ENCODE measurements at regions not wholly inside any gene's neighbourhood (a gene's known extent, or its start where the extent isn't known, plus 50 kb on each side); places are given as distances from the start of the nearest gene placed in this dataset.
"Not testable (repeated sequence)": the region's sequence is repeated elsewhere in the genome, so short reads cannot be mapped to it uniquely, and the experiment has no call there.

DNA sequence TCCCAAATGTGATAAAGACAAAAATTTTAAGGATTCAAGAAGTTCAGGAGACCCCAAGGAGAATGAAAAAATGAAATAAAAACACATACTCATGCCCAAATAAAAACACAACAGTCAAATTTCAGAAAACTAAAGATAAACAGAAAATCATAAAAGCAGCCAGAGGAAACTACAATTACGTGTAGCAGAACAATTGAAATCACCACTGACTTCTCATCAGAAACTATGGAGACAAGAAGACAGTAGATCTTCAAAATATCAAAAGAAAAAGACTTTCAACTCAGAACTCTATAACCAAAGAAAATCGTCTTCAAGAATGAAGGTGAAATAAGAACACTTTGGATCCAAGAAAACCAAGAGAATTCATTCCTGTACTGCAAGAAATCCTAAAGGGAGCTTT, 54.9 kb downstream of the DIO3 start:
- DNase-seq: no peak

GRCh38 chr14:101619484-101619883, 58.2 kb downstream of the DIO3 start:
- DNase-seq: no peak

DNA sequence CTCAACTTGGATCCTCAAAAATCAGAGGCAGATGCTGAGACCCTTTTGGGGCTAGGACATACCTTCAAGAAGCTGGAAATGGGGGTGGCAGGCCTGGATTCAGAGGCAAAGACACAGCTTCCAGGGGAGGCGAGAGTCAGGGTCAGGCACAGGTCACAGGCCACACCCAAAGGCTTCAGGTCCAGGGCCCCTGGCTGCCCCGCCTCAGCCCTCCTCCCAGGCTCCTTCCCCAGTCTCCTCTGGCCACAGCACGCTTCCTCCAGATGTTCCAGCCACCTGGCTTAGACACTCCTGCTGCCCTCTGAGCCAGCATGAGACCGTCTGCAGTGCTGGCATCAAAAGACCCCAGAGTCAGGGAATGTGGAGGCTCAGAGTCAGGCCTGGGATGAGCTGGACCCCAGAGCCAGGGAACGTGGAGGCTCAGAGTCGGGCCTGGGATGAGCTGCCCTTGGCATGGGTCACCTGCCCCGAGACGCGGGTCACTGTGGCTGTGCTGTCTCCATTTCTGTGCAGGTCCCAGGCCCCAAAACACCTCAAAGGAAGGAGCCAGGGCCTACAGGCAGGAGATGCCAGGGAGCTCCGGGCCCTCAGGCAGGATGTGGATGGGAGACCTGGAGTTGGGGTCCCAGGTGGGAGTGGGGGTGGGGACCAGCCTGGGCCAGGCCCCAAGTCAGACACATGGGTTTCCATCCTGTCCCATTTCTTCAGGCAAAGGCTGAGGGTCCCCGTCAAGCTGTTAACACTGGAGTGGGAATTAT, 58.9 kb downstream of the DIO3 start:
- DNase-seq: no peak

- no peak for DNase-seq
Observed at GRCh38 chr14:101620821-101621785, 59.8 kb downstream of the DIO3 start.

- DNase-seq: no peak
Observed at GRCh38 chr14:101622251-101623076, 61.2 kb downstream of the DIO3 start.

DNA sequence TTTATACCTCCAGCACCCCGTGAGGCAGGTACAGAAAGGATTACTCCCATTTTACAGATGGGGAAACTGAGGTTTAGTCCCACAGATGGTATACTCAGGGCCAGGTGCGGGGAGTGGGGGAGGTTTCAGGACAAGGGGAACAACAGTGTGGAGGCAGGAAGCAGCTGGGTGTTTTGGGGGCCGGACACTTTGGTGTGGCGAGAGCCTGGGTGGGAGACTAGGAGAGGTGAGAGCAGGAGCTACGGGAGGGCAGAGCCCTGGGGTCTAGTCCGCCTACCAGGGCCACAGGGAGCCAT, 61.7 kb downstream of the DIO3 start:
- DNase-seq: no peak

DNA sequence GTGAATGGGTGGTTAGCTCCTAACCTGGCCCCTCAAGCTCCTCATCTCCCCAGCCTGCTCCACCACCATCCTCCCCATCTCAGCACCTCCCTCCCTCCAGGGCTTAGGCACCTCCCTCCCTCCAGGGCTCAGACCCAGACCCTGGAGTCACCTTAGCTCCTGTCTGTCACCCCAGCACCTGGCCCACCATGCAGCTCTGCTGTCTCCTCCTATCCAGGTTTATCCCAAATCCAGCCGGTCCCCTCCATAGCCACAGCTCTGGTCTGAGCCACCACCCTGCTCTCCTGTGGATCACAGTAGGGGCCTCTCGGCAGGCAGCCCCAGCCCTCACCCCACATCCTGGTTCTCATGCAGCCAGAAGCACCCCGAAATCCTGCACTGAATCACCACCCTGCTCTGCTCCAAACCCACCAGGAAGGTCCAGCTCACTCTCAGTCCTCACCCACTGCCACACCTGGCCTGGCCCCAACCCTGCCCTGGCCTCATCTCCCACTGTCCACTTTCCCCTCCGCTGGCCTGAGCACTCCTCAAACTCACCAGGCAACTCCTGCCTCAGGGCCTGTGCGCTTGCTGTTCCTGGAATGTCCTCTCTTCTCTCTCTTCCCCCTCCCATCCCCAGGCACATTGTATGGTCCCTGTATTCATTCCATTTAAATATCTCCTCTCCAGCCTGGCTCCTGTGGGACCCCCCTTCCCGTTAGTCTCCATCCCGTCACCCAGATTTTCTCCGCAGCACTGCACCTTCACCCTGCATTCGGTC, 62.6 kb downstream of the DIO3 start:
- DNase-seq: no peak

- DNase-seq: no peak
Observed at GRCh38 chr14:101624536-101624935, 63.2 kb downstream of the DIO3 start.

- no peak for DNase-seq
Observed at GRCh38 chr14:101625336-101626097, 64.2 kb downstream of the DIO3 start.

GRCh38 chr14:101626331-101626730, 65.0 kb downstream of the DIO3 start:
- DNase-seq: no peak

DNA sequence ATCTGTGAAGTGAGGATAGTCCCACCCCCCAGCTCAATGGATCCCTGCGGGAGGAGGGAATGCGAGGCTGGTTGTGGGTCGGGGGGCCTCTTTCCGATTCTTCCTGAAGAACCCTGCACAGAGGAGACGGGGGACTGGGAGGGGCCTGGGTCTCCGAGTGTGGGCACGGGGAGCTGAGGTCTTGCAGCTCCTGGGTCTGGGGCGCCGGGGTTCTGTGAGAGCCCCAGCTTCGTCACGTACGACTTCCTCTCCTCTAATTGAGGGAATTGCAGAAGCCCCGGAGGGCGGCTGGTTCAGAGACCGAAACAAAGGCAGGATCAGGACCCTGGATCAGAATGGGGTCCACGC, 66.6 kb downstream of the DIO3 start:
- no peak for DNase-seq

GRCh38 chr14:101628471-101628966, 67.2 kb downstream of the DIO3 start:
- DNase-seq: peak; percentile 4

GRCh38 chr14:101628975-101629374, 67.7 kb downstream of the DIO3 start:
- DNase-seq: no peak

DNA sequence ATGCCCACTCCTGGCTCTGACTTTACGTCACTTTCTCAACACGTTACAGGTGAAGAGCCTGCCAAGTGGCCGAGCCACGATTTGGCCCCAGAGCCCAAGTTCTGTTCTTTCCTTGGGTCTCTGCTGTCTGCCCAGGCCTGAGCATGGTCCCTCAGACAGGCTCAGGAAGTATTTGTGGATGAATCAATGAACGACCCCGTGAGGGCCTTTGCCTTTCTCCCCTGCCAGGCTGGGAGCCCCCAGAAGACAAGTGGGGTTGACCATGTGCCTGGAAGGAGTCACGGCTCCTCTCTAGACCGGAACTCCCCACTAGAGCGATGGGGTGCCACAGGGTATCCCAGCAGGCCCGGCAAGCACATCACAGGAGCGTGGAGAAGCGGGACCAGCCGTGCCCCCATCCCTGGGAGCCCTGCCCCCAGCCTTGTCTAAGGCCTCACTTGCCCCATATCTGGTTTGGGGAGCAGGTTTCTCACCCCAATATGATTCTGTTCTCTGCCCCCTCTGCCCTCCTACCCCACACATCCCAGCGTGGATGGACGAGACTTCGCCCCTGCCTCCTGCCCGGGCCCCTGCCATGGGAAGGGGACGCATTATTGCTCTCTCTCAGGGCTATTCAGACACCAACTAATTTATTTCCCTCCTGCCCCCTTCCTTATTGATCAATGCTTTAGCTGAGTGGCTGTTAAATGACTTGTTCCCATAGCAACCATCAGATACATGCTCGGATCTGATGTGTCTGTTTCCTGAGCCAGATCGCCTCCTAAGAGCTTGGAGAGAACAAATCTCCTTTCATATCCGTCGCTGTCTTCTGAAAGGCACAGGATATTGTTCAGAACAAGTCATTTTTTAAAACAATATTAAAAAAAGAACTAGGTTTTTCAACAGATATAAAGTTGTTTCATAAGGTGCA, 69.0 kb downstream of the DIO3 start:
- no peak for DNase-seq

DNA sequence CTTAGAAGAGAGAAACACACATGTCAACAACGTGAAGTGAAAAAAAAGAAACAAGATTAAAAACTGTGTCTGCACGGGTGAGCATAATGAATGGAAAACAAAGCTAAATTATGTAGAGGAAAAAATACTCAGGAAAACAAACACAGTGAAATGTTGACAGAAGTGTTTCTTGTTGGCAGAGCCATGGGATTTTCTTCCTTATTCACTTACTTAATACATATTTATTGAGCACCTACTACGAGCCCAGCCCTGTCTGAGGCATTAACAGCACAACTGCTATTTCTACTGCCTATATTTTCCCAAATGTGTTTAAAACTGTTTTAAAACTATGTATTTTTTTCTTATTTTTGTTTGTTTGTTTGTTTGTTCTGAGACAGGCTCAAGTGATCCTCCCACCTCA, 69.9 kb downstream of the DIO3 start:
- no peak for DNase-seq

GRCh38 chr14:101631970-101632369, 70.7 kb downstream of the DIO3 start:
- DNase-seq: not testable (repeated sequence)

DNA sequence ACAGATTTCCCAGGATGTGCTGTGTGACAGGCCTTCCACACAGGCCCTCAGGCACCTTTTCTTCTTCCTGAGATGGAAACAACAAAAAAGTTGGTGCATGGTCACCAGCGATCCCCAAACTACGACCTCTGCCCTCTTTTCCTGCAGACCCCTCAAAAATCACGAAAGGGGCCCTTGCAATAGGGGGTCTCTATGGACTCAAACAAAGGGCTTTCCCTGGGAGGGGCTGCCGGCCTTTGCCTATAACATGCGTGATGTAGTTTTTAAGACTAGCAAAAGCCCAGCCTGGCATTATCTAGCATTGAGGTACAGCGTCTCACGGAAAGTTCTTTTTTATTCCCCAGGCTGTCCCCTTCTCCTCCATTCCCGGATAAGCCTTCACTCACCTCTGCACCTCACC, 71.2 kb downstream of the DIO3 start:
- DNase-seq: no peak

DNA sequence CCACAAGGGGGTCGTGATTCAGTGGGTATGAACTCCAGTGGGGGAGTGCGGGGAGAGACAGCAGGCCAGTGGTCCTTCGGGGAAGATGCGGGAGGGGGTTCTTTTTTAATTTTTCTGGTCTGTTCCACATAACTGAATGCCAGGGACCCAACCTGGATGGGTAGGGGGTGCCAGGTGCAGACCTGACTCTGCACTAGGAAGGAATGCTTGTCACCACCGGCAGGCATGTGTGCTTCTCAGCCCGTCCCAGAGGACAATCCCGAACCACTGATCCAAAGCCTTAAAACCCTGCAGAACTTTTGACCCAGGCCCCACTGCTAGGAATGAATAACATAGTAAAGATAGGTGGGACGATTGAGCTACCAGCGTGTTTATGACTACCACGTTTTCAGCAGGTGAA, 72.0 kb downstream of the DIO3 start:
- no peak for DNase-seq

DNA sequence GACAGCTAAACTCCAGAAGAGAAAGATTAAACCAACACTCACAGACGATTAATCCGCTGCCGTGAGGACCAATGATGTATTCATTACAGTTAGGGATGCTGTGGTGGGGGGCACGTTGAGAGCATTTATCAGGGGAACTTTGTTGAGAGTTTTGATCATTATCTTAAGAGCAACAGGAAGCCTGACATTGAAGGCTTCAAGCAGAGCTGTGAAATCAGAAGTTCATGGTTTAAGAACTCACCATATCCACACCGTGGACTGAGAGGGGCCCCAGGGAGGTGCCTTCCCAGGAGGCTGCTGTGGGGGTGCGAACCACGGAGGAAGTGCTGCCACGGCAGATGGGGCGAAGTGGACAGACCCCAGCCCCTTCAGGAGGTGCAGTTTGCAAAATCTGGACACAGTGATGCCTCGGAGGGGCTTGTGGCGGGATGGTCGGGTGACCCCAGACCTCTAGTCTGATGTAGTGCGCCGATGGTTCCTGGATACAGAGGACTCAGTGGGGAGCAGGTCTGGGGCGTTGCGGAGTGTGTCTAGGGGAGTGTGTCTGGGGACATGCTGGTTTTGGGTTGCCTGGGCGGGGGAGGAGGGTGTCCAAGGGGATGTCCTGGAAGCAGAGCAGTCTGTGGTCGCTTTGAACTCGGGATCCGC, 73.0 kb downstream of the DIO3 start:
- no peak for DNase-seq
